ENCODE measurements at regions not wholly inside any gene's neighbourhood (a gene's known extent, or its start where the extent isn't known, plus 50 kb on each side); places are given as distances from the start of the nearest gene placed in this dataset.
"Not testable (repeated sequence)": the region's sequence is repeated elsewhere in the genome, so short reads cannot be mapped to it uniquely, and the experiment has no call there.

DNA sequence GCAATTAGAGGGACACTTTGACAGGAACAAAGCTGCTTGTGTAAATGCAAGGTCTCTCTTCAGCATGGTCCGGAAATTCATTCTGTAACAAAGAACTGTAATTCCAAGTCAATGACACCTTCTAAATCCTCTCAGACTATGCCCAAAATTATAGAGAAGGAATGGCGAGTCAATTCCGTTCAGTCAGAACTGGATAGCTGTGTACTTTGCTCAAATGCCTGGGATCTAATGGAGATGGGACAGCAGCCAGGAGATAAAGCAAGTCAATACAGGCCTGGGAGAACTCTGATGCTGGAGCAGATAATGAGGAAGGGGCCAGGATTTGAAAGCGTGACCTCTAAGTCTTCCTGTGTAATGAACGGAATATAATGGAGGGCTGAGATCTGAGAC lies 96.4 kb upstream of the SPRY4 start:
- in situ Hi-C loops (cut with HindIII; ENCODE audit: low sequenced_read_pairs): no loop called here
- DNase-seq (ENCODE audit: low spot score): no peak

GRCh38 chr5:142420561-142421227 lies 95.9 kb upstream of the SPRY4 start:
- in situ Hi-C loops (cut with HindIII; ENCODE audit: low sequenced_read_pairs): no loop called here
- no peak for DNase-seq (ENCODE audit: low spot score)

DNA sequence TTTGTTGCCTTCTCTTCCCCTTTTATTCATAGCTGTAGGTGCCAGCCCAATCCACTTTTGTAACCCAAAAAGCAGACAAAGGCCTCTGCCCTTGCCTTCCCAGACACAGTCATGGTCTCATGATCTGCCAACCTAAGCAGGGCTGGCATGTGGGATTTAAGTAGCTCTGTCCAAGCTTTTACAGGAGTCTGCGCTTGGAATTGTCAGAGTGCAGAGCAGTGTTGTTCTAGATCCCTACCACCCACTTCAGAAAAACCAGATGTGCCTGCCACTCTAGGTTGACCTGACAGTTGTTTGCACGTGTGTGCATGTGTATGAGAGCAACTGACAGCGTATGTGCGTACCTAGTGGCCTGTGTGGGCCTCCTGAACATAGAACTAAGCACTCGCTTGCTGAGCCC lies 87.8 kb upstream of the SPRY4 start:
- in situ Hi-C loops (cut with HindIII; ENCODE audit: low sequenced_read_pairs): no loop called here
- DNase-seq (ENCODE audit: low spot score): no peak

DNA sequence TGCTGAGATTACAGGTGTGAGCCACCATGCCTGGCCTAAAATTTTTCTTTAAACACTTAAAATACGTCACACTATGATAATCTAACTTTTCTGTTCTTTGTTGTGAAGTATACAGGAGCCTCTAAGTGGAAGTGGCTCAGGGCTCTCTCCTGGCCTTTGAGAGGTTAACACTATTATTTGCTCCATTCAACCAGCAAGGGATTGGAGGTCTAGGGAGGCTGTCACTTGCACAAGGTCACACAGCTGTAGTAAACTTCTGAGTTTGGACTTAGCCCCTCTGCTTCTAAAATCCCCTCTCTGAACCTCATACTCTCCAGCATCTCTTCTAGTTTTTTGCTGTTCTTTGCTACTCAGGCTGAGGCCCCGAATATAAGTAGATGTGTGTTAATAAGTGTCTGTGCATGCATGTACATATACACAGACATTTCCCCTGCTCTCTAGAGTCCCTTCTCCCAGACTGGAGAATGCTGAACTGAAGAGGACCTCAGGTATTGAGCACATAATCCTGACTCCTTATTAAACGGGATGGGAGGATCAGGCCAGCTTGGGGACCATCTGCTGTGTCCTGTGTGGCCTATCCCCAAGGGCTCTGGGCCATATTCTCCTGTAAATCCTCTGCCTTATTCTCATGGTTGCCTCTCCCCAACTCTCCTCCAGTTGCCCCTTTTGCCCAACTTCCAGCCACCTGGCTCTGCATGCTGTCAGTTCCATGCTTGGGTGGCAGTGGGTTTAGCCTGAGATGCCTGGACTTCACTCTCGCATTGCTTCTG lies 87.0 kb upstream of the SPRY4 start:
- no peak for DNase-seq (ENCODE audit: low spot score)
- in situ Hi-C loops (cut with HindIII; ENCODE audit: low sequenced_read_pairs): no loop called here

DNA sequence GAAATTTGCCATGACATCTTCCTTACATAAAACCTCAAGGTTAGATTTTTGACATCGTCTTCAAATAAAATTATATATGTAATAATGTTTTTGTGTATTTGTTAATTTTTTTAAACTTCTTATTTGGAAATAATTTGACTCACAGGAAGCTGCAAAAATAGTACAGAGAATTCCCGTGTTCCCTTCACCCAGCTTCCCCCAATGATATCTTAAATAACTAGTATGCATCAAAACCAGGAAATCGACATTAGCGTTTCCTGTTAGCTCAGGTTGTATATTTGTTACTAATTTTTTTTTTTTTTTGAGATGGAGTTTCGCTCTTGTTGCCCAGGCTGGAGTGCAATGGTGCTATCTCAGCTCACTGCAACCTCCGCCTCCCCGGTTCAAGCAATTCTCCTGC lies 86.3 kb upstream of the SPRY4 start:
- DNase-seq (ENCODE audit: low spot score): no peak
- in situ Hi-C loops (cut with HindIII; ENCODE audit: low sequenced_read_pairs): no loop called here

DNA sequence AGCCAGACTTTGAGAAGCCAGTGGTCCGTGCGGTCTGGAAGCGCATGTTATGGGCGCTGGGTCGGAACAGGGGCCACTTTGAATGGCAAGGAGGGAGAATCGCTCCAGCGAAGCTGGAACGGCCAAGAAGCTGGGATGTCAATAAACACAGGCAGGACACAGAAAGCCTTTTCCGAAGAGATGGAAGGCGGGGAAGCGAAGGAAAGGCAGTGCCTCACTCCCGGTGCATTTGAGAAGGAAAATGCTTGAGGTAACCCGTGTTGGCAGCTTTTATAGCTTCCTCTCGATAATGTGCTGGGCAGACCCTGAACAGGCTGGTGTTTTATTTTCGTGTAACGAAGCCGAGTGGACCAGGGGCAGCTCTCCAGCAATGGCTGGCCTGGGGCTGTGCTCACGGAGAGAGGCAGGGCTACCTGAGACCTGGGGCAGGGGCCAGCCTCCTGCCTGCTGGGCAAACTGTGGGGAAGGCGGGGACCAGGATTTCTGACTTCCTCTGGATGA lies 84.2 kb upstream of the SPRY4 start:
- in situ Hi-C loops (cut with HindIII; ENCODE audit: low sequenced_read_pairs): no loop called here

DNA sequence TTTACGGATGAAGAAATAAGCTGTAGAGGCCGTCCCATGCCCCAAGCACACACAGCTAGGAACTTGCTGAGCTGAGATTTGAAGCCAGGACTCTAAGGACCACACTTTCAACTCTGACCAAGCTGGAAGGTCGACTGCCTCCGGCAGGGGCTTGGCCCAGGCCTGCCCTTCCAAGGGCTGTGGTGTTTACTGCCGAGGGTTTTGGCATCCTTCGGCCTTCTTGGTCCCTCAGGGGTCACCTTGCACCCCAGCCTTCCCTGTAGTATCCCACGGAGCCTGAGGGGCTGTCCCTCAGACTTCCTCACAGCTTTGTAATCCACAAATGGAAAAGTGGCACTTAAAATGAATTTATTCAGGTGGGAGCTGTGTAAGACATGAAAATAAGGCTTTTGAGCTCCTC lies 83.7 kb upstream of the SPRY4 start:
- in situ Hi-C loops (cut with HindIII; ENCODE audit: low sequenced_read_pairs): no loop called here
- no peak for DNase-seq (ENCODE audit: low spot score)

More for the DNA sequence above, 84.2 kb upstream of the SPRY4 start:
- no peak for DNase-seq (ENCODE audit: low spot score)

GRCh38 chr5:142405814-142406395 lies 81.1 kb upstream of the SPRY4 start:
- in situ Hi-C loops (cut with HindIII; ENCODE audit: low sequenced_read_pairs): no loop called here
- DNase-seq (ENCODE audit: low spot score): no peak

GRCh38 chr5:142405023-142405422 lies 80.2 kb upstream of the SPRY4 start:
- in situ Hi-C loops (cut with HindIII; ENCODE audit: low sequenced_read_pairs): no loop called here
- DNase-seq (ENCODE audit: low spot score): no peak

GRCh38 chr5:142404046-142404477 lies 79.2 kb upstream of the SPRY4 start:
- in situ Hi-C loops (cut with HindIII; ENCODE audit: low sequenced_read_pairs): no loop called here
- DNase-seq (ENCODE audit: low spot score): no peak

GRCh38 chr5:142403583-142403982 lies 78.8 kb upstream of the SPRY4 start:
- in situ Hi-C loops (cut with HindIII; ENCODE audit: low sequenced_read_pairs): no loop called here
- DNase-seq (ENCODE audit: low spot score): no peak

DNA sequence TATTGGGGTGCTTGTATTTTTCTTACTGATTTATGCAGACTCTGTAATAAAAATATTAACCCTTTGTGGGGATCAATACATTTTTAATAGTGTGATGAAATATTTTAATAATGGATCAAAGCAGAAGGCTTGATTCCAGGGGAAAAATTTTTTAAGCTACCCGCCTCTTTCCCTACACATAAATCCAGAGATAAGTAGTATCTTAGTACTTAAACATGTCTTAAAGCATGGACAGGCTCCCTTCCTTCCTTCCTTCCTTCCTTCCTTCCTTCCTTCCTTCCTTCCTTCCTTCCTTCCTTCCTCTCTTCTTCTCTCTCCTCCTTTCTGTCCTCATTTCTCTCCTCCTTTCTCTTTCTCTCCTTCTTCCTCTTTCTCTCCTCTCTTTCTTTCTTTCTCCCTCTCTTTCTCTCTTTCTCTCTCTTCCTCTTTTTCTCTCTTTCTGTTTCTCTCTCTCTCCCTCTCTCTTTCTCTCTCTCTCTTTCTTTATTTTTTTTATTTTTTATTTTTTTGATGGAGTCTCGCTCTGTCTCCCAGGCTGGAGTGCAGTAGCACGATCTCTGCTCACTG lies 78.0 kb upstream of the SPRY4 start:
- in situ Hi-C loops (cut with HindIII; ENCODE audit: low sequenced_read_pairs): no loop called here
- no peak for DNase-seq (ENCODE audit: low spot score)

DNA sequence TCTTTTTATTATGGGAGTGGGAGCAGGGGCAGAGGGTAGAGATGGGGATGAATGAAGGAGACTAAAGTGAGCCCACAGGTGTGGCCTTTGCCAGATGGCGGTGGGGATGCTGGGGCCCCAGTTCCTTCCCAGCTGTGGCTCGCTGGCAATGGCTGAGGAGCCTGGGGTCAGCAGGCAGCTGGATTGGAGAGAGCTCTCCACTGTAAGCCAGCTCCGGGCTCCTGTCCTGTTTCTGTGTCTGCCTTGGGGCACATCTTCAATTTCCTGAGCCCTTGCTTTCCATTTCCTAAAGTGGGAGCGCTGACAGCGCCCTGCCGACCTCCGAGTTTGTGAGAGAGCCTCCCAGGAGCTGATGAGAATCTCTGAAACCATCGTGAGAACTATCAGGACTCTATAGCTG lies 75.6 kb upstream of the SPRY4 start:
- in situ Hi-C loops (cut with HindIII; ENCODE audit: low sequenced_read_pairs): no loop called here
- DNase-seq (ENCODE audit: low spot score): no peak

- in situ Hi-C loops (cut with HindIII; ENCODE audit: low sequenced_read_pairs): loop anchor here (10.0 kb wide), 1 partner anchor 145 kb away; no protein-coding TSS in a partner anchor
- DNase-seq (ENCODE audit: low spot score): no peak
Measured at GRCh38 chr5:142399891-142400290, 75.1 kb upstream of the SPRY4 start.

DNA sequence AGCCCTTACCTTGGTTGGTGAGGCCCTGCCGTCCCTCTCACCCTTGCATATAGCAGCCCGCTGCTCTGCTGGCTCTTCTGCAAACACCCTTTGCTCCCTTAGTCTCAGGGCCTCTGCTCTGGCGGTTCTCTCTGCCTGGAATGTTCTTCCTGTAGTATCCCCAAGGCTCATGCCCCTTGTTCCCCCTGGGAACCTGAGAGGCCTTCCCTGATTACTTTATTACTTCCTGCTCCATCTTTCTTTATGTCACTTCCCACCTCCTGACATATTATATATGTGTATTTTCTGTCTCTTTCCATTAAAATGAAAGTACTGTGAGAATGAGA lies 73.9 kb upstream of the SPRY4 start:
- in situ Hi-C loops (cut with HindIII; ENCODE audit: low sequenced_read_pairs): loop anchor here (10.0 kb wide), 1 partner anchor 146 kb away; no protein-coding TSS in a partner anchor

GRCh38 chr5:142398011-142398729 lies 73.3 kb upstream of the SPRY4 start:
- DNase-seq (ENCODE audit: low spot score): not testable (repeated sequence)
- in situ Hi-C loops (cut with HindIII; ENCODE audit: low sequenced_read_pairs): loop anchor here (10.0 kb wide), 1 partner anchor 147 kb away; no protein-coding TSS in a partner anchor

More for the DNA sequence above, 73.9 kb upstream of the SPRY4 start:
- no peak for DNase-seq (ENCODE audit: low spot score)

- DNase-seq (ENCODE audit: low spot score): no peak
- in situ Hi-C loops (cut with HindIII; ENCODE audit: low sequenced_read_pairs): loop anchor here (10.0 kb wide), 1 partner anchor 148 kb away; no protein-coding TSS in a partner anchor
Measured at GRCh38 chr5:142397178-142397577, 72.4 kb upstream of the SPRY4 start.

DNA sequence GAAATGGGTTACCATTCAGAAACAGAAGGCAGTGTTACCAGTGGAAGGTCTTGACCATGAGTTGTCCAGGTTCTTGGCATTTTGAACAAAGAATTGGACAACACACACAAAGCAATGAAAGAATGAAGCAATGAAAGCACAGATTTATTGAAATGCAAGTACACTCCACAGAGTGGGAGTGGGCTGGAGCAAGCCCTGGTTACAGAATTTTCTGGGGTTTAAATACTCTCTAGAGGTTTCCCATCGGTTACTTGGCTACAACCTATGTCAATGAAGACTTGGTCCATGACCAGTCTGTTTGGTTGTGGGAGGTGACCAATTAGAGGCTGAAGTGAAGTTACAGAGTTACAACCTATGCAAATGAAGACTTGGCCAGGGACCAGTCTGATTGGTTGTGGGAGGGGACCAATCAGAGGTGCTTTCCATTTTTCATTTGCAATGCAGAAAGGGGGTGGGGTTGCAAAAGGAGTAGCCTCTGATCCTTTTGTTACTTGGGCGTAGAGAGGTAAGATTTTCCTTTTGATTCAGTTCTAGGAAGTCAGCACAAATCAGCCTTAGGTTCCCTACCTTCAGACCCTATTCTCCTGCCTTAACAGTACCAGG lies 71.7 kb upstream of the SPRY4 start:
- DNase-seq (ENCODE audit: low spot score): no peak
- in situ Hi-C loops (cut with HindIII; ENCODE audit: low sequenced_read_pairs): loop anchor here (10.0 kb wide), 1 partner anchor 148 kb away; no protein-coding TSS in a partner anchor

- in situ Hi-C loops (cut with HindIII; ENCODE audit: low sequenced_read_pairs): loop anchor here (10.0 kb wide), 1 partner anchor 149 kb away; no protein-coding TSS in a partner anchor
Measured at GRCh38 chr5:142395334-142395733, 70.5 kb upstream of the SPRY4 start.

More at GRCh38 chr5:142395334-142395733, 70.5 kb upstream of the SPRY4 start:
- no peak for DNase-seq (ENCODE audit: low spot score)
